PC-9 (cell line): ENCODE measurements at regions not wholly inside any gene's neighbourhood (a gene's known extent, or its start where the extent isn't known, plus 50 kb on each side); places are given as distances from the start of the nearest gene placed in this dataset.

Source experiments
- BruUV-seq: library from RNA; stranded (reverse); fragments of 400-500 nt; replicated peaks from 2 replicates; lab custom pipeline; 2021; lab: Mats Ljungman, UMichigan
- CTCF ChIA-PET: fragments of 300-600 bp; sonication (Branson Sonifier 250); formaldehyde crosslinking; loops from one replicate; lab custom pipeline; 2022; ENCODE audit warnings: antibody characterized with exemption; lab: Charles Lee
- POLR2A ChIA-PET: fragments of 300-600 bp; sonication (Branson Sonifier 250); formaldehyde crosslinking; loops from one replicate; lab custom pipeline; 2022; ENCODE audit warnings: antibody characterized with exemption; ENCODE audit not compliant: unreplicated experiment; lab: Charles Lee
- DNase-seq, 2 experiments: peaks; one replicate each; pipeline versions ENCODE4 v3.0.0 to v3.0.0-alpha.2; 2015 to 2022; ENCODE audit warnings: mixed read lengths in 1 of 2
- H2AFZ ChIP-seq: fragments of 200-600 bp; sonication (generic); 2 replicates; pipeline ENCODE4 v1.8.1; 2017; ENCODE audit warnings: antibody characterized with exemption
- H3F3A ChIP-seq: fragments of 200-600 bp; sonication (generic); 2 replicates; pipeline ENCODE4 v1.8.1; 2017; ENCODE audit warnings: antibody characterized with exemption, mild to moderate bottlenecking, low read depth; ENCODE audit not compliant: insufficient read depth
- H3K27ac ChIP-seq: fragments of 200-600 bp; sonication (generic); 2 replicates; pipeline ENCODE4 v1.6.1; 2016; ENCODE audit warnings: mixed run types
- H3K27me3 ChIP-seq: fragments of 200-600 bp; sonication (generic); 2 replicates; pipeline ENCODE4 v1.6.1; 2016; ENCODE audit warnings: low read depth, mixed run types; ENCODE audit not compliant: insufficient read depth
- H3K36me3 ChIP-seq: fragments of 200-600 bp; sonication (generic); 2 replicates; pipeline ENCODE4 v1.6.1; 2016; ENCODE audit warnings: low read depth, mixed run types
- H3K4me1 ChIP-seq: fragments of 200-600 bp; sonication (generic); replicated peaks from 2 replicates; pipeline ENCODE4 v1.6.1; 2016; ENCODE audit warnings: mixed run types; ENCODE audit not compliant: insufficient read depth
- H3K4me2 ChIP-seq: fragments of 200-600 bp; sonication (generic); 2 replicates; pipeline ENCODE4 v1.6.1; 2017; ENCODE audit warnings: mixed run types
- H3K4me3 ChIP-seq: fragments of 200-600 bp; sonication (generic); 2 replicates; pipeline ENCODE4 v1.6.1; 2016; ENCODE audit warnings: mixed run types
- H3K79me2 ChIP-seq: fragments of 200-600 bp; sonication (generic); 2 replicates; pipeline ENCODE4 v1.6.1; 2017; ENCODE audit warnings: low read depth, mixed run types
- H3K9me2 ChIP-seq: fragments of 200-600 bp; sonication (generic); 2 replicates; pipeline ENCODE4 v1.8.1; 2017; ENCODE audit warnings: mild to moderate bottlenecking; ENCODE audit not compliant: insufficient read depth
- H3K9me3 ChIP-seq: fragments of 200-600 bp; sonication (generic); 2 replicates; pipeline ENCODE4 v1.8.1; 2016; ENCODE audit warnings: low read depth; ENCODE audit not compliant: insufficient read depth
- H4K20me1 ChIP-seq: fragments of 200-600 bp; sonication (generic); 2 replicates; pipeline ENCODE4 v1.8.1; 2017; ENCODE audit not compliant: insufficient read depth
- CTCF ChIP-seq: fragments of 200-600 bp; sonication (generic); conservative IDR thresholded peaks from 2 replicates; pipeline ENCODE4 v1.6.1; 2017; ENCODE audit warnings: mixed run types, antibody characterized with exemption, mild to moderate bottlenecking, moderate library complexity
- EZH2 ChIP-seq: fragments of 200-600 bp; sonication (generic); IDR thresholded peaks from 2 replicates; pipeline ENCODE4 v1.8.0; 2017; ENCODE audit warnings: antibody characterized with exemption, low read depth
- intact Hi-C: fragments of 100-400 bp; cut with micrococcal nuclease; formaldehyde crosslinking; loops from one replicate; pipeline ENCODE4 v1.10.0; 2022; ENCODE audit not compliant: unreplicated experiment

DNA sequence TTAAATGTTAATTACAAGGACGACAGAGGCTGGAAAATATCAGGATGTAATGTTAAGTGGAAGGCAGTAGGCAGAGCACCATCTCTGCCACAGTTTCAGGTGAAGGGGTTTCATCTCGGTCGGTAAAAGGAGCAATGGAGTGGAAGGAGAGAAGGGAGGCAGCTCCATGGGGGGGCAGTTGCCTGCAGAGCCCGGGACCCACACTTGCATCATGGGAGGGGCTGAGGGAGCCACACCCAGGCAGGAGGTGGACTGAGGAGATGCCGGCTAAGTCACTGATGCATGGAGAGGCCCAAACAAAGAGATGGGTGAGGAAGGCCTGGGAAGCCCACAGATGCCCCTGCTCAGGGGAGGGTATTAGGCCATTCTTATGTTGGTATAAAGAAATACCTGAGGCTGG is 1470.9 kb downstream of the BRD1 start:
- H3K4me1 ChIP-seq, result no peaks in the 10 kb centered on the region

DNA sequence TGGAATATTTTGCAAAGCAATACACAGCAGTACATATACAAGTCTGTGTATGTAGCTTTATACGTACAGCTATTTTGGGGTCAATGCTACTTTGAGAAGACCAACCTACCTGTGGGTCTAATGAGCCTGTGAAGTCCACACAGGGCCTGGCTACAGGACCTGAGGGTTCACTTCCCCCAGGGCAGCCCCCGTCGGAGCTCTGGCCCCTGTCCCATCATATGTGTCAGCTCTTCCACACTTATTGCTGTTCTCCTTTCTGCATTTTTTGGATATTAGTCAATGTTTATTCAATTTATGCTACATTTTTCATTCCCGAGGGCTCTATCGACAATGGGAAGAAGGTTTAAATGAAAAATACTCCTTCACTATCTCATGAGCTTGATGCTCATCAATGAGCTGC is 1473.6 kb downstream of the BRD1 start:
- H3K9me3 ChIP-seq, result no peaks in the 10 kb centered on the region
- DNase-seq, result no peak
- no peak for TF ChIP-seq CTCF
- no peak for TF ChIP-seq EZH2
- H3K27me3 ChIP-seq, result peaks cover 98% of the 10 kb centered on the region
- POLR2A ChIA-PET, result no interaction called here
- no TSS peak for BruUV-seq
- no peak overlapping the region for H3K4me2 ChIP-seq
- H3F3A ChIP-seq, result no peaks in the 10 kb centered on the region
- no peaks in the 10 kb centered on the region for H3K9me2 ChIP-seq
- CTCF ChIA-PET, result no interaction called here
- H3K4me1 ChIP-seq, result no peaks in the 10 kb centered on the region
- H3K36me3 ChIP-seq, result no peaks in the 10 kb centered on the region
- H4K20me1 ChIP-seq, result no peaks in the 10 kb centered on the region
- no peaks in the 10 kb centered on the region for H3K79me2 ChIP-seq
- intact Hi-C loops, result no loop called here
- H2AFZ ChIP-seq, result no peak overlapping the region
- H3K4me3 ChIP-seq, result no peak overlapping the region
- H3K27ac ChIP-seq, result no peak overlapping the region

More for the DNA sequence above, 1470.9 kb downstream of the BRD1 start:
- no peaks in the 10 kb centered on the region for H3K79me2 ChIP-seq
- no peak overlapping the region for H3K4me3 ChIP-seq
- no peak overlapping the region for H2AFZ ChIP-seq
- ChIA-PET POLR2A (no interaction called here), CTCF (no interaction called here)
- H3K9me3 ChIP-seq, result no peaks in the 10 kb centered on the region
- no peak for DNase-seq
- H3K27ac ChIP-seq, result no peak overlapping the region
- no peaks in the 10 kb centered on the region for H3F3A ChIP-seq
- no TSS peak for BruUV-seq
- no peaks in the 10 kb centered on the region for H3K36me3 ChIP-seq
- H3K27me3 ChIP-seq, result peaks cover 95% of the 10 kb centered on the region
- H3K4me2 ChIP-seq, result no peak overlapping the region
- TF ChIP-seq EZH2, result no peak
- intact Hi-C loops, result no loop called here
- no peaks in the 10 kb centered on the region; the same call in 1 of the 2 replicates for H4K20me1 ChIP-seq
- H3K9me2 ChIP-seq, result no peaks in the 10 kb centered on the region; the same call in 1 of the 2 replicates

DNA sequence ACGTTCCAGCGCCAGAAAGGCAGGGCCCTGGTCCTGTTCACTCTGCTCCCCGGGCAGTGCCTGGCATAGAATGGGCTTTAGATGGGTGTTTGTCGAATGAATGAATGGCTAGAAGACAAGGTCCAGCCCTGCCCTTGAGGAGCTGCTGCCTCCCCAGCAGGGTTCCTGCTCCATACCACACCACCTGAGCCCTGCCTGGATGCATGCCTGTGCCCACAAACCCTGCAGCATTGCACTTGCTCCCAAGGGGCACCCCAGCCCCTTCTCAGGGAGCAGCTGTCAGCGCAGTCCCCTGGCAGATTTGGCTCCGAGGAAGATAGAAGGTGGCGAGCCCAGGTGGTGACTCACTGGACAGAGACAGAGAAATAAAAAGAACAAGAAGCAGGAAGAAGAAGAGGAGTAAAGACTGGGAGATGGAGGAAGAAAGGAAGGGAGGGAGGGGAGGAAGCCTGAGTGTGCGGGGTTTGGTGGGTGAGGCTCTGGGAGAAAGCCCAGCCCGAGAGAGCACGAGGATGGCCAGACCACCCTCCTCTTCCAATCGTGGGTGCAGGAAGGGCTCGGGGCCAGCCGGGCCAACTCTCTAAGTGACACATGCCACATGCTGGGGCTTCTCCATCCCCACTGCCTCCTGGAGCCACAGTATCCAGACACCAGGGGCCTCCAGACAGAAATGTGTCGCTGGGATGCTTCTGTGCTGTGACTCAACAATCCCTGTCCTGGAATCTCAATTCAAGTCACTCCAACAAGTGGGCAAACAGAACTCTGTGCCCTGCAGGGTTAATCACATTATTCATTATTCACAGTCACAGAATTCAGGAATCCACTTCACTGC is 1474.3 kb downstream of the BRD1 start:
- H3K27ac ChIP-seq, result no peak overlapping the region
- no TSS peak for BruUV-seq
- no peak overlapping the region for H3K4me3 ChIP-seq
- no peak overlapping the region for H2AFZ ChIP-seq
- ChIA-PET CTCF (no interaction called here), POLR2A (no interaction called here)
- H3K36me3 ChIP-seq, result no peaks in the 10 kb centered on the region
- H3F3A ChIP-seq, result no peaks in the 10 kb centered on the region
- H4K20me1 ChIP-seq, result no peaks in the 10 kb centered on the region
- peaks cover 93% of the 10 kb centered on the region for H3K27me3 ChIP-seq
- no peaks in the 10 kb centered on the region for H3K9me3 ChIP-seq
- intact Hi-C loops, result no loop called here
- TF ChIP-seq EZH2, result no peak
- TF ChIP-seq CTCF, result no peak
- no peaks in the 10 kb centered on the region for H3K79me2 ChIP-seq
- no peaks in the 10 kb centered on the region for H3K4me1 ChIP-seq
- H3K4me2 ChIP-seq, result no peak overlapping the region
- H3K9me2 ChIP-seq, result no peaks in the 10 kb centered on the region
- DNase-seq, result no peak
